GM10248 (cell line): ENCODE measurements at regions not wholly inside any gene's neighbourhood (a gene's known extent, or its start where the extent isn't known, plus 50 kb on each side); places are given as distances from the start of the nearest gene placed in this dataset.

Experiments used
- CTCF ChIA-PET: fragments of 300-600 bp; sonication (Branson Sonifier 250); formaldehyde crosslinking; extraction: SDS; loops from one replicate; lab custom pipeline; 2021; ENCODE audit warnings: antibody characterized with exemption; lab: Yijun Ruan, JAX
- POLR2A ChIA-PET: fragments of 350-650 bp; sonication (Branson Sonifier 250); formaldehyde crosslinking; extraction: SDS; loops from one replicate; lab custom pipeline; 2020; ENCODE audit warnings: antibody characterized with exemption; lab: Yijun Ruan, JAX
- DNase-seq: peaks from one replicate; pipeline ENCODE4 v3.0.0; 2012; ENCODE audit errors: extremely low spot score
- CTCF ChIP-seq: IDR thresholded peaks from 2 replicates; pipeline ENCODE4 v1.5.1; 2012; ENCODE audit warnings: mild to moderate bottlenecking, low read depth; ENCODE audit errors: extremely low read depth, missing control alignments, control extremely low read depth

- ChIA-PET POLR2A (no interaction called here), CTCF (interaction anchor here (1.6 kb wide), 1 partner anchor 9 kb away, joined by 4 read pairs; no protein-coding TSS in a partner anchor)
- TF ChIP-seq CTCF, result no peak
- DNase-seq, result no peak
These were observed 239.5 kb upstream of the PPP1R3A start for GRCh38 chr7:114158275-114158674.

- ChIA-PET CTCF (no interaction called here), POLR2A (no interaction called here)
- DNase-seq, result no peak
- TF ChIP-seq CTCF, result no peak
These were observed 237.4 kb upstream of the PPP1R3A start for GRCh38 chr7:114156178-114156577.

- POLR2A ChIA-PET, result no interaction called here
- CTCF ChIA-PET, result no interaction called here
- no peak for DNase-seq
- TF ChIP-seq CTCF, result no peak
These were observed 236.6 kb upstream of the PPP1R3A start for GRCh38 chr7:114155116-114156110.

GRCh38 chr7:114153700-114154099 lies 234.9 kb upstream of the PPP1R3A start:
- ChIA-PET CTCF (interaction anchor here (0.7 kb wide), 1 partner anchor 10 kb away, joined by 3 read pairs; no protein-coding TSS in a partner anchor), POLR2A (no interaction called here)
- TF ChIP-seq CTCF, result no peak

GRCh38 chr7:114152314-114152938 lies 233.6 kb upstream of the PPP1R3A start:
- CTCF ChIA-PET, result no interaction called here
- POLR2A ChIA-PET, result no interaction called here
- no peak for TF ChIP-seq CTCF
- DNase-seq, result no peak

More at GRCh38 chr7:114153700-114154099, 234.9 kb upstream of the PPP1R3A start:
- no peak for DNase-seq

GRCh38 chr7:114151777-114152176 lies 233.0 kb upstream of the PPP1R3A start:
- no peak for TF ChIP-seq CTCF
- ChIA-PET CTCF (no interaction called here), POLR2A (no interaction called here)
- no peak for DNase-seq
